PC-9 (cell line): ENCODE measurements at regions not wholly inside any gene's neighbourhood (a gene's known extent, or its start where the extent isn't known, plus 50 kb on each side); places are given as distances from the start of the nearest gene placed in this dataset.
"Not testable (repeated sequence)": the region's sequence is repeated elsewhere in the genome, so short reads cannot be mapped to it uniquely, and the experiment has no call there.

Experiments
- BruUV-seq: library from RNA; stranded (reverse); fragments of 400-500 nt; replicated peaks from 2 replicates; lab custom pipeline; 2021; lab: Mats Ljungman, UMichigan
- CTCF ChIA-PET: fragments of 300-600 bp; sonication (Branson Sonifier 250); formaldehyde crosslinking; loops from one replicate; lab custom pipeline; 2022; ENCODE audit warnings: antibody characterized with exemption; lab: Charles Lee
- POLR2A ChIA-PET: fragments of 300-600 bp; sonication (Branson Sonifier 250); formaldehyde crosslinking; loops from one replicate; lab custom pipeline; 2022; ENCODE audit warnings: antibody characterized with exemption; ENCODE audit not compliant: unreplicated experiment; lab: Charles Lee
- DNase-seq, 2 experiments: peaks; one replicate each; pipeline versions ENCODE4 v3.0.0 to v3.0.0-alpha.2; 2015 to 2022; ENCODE audit warnings: mixed read lengths in 1 of 2
- H2AFZ ChIP-seq: fragments of 200-600 bp; sonication (generic); 2 replicates; pipeline ENCODE4 v1.8.1; 2017; ENCODE audit warnings: antibody characterized with exemption
- H3F3A ChIP-seq: fragments of 200-600 bp; sonication (generic); 2 replicates; pipeline ENCODE4 v1.8.1; 2017; ENCODE audit warnings: antibody characterized with exemption, mild to moderate bottlenecking, low read depth; ENCODE audit not compliant: insufficient read depth
- H3K27ac ChIP-seq: fragments of 200-600 bp; sonication (generic); 2 replicates; pipeline ENCODE4 v1.6.1; 2016; ENCODE audit warnings: mixed run types
- H3K27me3 ChIP-seq: fragments of 200-600 bp; sonication (generic); 2 replicates; pipeline ENCODE4 v1.6.1; 2016; ENCODE audit warnings: low read depth, mixed run types; ENCODE audit not compliant: insufficient read depth
- H3K36me3 ChIP-seq: fragments of 200-600 bp; sonication (generic); 2 replicates; pipeline ENCODE4 v1.6.1; 2016; ENCODE audit warnings: low read depth, mixed run types
- H3K4me1 ChIP-seq: fragments of 200-600 bp; sonication (generic); replicated peaks from 2 replicates; pipeline ENCODE4 v1.6.1; 2016; ENCODE audit warnings: mixed run types; ENCODE audit not compliant: insufficient read depth
- H3K4me2 ChIP-seq: fragments of 200-600 bp; sonication (generic); 2 replicates; pipeline ENCODE4 v1.6.1; 2017; ENCODE audit warnings: mixed run types
- H3K4me3 ChIP-seq: fragments of 200-600 bp; sonication (generic); 2 replicates; pipeline ENCODE4 v1.6.1; 2016; ENCODE audit warnings: mixed run types
- H3K79me2 ChIP-seq: fragments of 200-600 bp; sonication (generic); 2 replicates; pipeline ENCODE4 v1.6.1; 2017; ENCODE audit warnings: low read depth, mixed run types
- H3K9me2 ChIP-seq: fragments of 200-600 bp; sonication (generic); 2 replicates; pipeline ENCODE4 v1.8.1; 2017; ENCODE audit warnings: mild to moderate bottlenecking; ENCODE audit not compliant: insufficient read depth
- H3K9me3 ChIP-seq: fragments of 200-600 bp; sonication (generic); 2 replicates; pipeline ENCODE4 v1.8.1; 2016; ENCODE audit warnings: low read depth; ENCODE audit not compliant: insufficient read depth
- H4K20me1 ChIP-seq: fragments of 200-600 bp; sonication (generic); 2 replicates; pipeline ENCODE4 v1.8.1; 2017; ENCODE audit not compliant: insufficient read depth
- intact Hi-C: fragments of 100-400 bp; cut with micrococcal nuclease; formaldehyde crosslinking; loops from one replicate; pipeline ENCODE4 v1.10.0; 2022; ENCODE audit not compliant: unreplicated experiment
- TF ChIP-seq, protein P1 (sequence below): fragments of 200-600 bp; sonication (generic); conservative IDR thresholded peaks from 2 replicates; pipeline ENCODE4 v1.6.1; 2017; ENCODE audit warnings: mixed run types, antibody characterized with exemption, mild to moderate bottlenecking, moderate library complexity

DNA sequence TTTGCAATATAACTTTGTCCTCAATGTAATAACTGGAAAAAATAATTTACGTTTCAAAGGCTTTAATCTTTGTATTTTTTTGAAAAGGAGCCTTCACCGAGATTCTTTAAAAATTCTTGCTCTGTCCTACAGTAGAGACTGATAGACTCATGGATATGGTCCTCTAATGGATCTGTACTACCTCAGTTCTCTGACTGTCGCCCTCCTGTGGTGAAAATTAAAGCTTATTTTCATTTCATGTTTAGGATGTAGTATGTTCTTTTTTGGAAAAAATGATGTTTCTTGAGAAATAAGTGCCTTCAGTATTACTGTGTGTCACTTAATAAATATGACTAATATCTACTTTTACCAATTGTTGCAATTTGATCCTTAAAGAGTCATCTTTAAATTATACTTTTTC lies 2681.5 kb upstream of the DEFB115 start:
- CTCF ChIA-PET, H3K36me3 ChIP-seq, H3K27ac ChIP-seq, H3K4me2 ChIP-seq, H3K4me1 ChIP-seq, DNase-seq, H4K20me1 ChIP-seq, BruUV-seq, H3K27me3 ChIP-seq, H3F3A ChIP-seq, H3K4me3 ChIP-seq, POLR2A ChIA-PET, H3K9me3 ChIP-seq, intact Hi-C loops, H3K9me2 ChIP-seq, H2AFZ ChIP-seq, H3K79me2 ChIP-seq: not testable (repeated sequence)
- TF ChIP-seq, protein P1, sequence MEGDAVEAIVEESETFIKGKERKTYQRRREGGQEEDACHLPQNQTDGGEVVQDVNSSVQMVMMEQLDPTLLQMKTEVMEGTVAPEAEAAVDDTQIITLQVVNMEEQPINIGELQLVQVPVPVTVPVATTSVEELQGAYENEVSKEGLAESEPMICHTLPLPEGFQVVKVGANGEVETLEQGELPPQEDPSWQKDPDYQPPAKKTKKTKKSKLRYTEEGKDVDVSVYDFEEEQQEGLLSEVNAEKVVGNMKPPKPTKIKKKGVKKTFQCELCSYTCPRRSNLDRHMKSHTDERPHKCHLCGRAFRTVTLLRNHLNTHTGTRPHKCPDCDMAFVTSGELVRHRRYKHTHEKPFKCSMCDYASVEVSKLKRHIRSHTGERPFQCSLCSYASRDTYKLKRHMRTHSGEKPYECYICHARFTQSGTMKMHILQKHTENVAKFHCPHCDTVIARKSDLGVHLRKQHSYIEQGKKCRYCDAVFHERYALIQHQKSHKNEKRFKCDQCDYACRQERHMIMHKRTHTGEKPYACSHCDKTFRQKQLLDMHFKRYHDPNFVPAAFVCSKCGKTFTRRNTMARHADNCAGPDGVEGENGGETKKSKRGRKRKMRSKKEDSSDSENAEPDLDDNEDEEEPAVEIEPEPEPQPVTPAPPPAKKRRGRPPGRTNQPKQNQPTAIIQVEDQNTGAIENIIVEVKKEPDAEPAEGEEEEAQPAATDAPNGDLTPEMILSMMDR: peak; percentile 61

DNA sequence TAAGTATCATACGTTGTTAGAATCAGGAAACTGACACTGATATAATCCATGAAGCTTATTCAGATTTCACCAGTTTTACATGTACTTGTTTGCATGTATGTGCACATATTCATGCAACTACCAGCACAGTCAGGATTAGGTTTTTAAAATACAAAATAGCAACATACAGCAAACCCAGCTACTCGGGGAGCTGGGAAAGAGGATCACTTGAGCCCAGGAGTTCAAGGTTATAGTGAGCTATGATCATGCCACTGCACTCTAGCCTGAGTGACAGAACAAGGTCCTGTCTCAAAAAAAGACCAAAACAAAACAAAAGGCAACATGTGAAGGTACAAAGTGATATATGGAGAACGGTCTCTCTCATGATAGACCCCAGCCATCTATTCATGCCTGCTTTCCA lies 2665.8 kb upstream of the DEFB115 start:
- DNase-seq, H3K4me2 ChIP-seq, BruUV-seq, CTCF ChIA-PET, intact Hi-C loops, H3K27ac ChIP-seq, H3K9me2 ChIP-seq, H4K20me1 ChIP-seq, H3K27me3 ChIP-seq, H3K4me3 ChIP-seq, H3K36me3 ChIP-seq, H3K4me1 ChIP-seq, H3F3A ChIP-seq, POLR2A ChIA-PET, H3K79me2 ChIP-seq, H2AFZ ChIP-seq, H3K9me3 ChIP-seq: not testable (repeated sequence)

DNA sequence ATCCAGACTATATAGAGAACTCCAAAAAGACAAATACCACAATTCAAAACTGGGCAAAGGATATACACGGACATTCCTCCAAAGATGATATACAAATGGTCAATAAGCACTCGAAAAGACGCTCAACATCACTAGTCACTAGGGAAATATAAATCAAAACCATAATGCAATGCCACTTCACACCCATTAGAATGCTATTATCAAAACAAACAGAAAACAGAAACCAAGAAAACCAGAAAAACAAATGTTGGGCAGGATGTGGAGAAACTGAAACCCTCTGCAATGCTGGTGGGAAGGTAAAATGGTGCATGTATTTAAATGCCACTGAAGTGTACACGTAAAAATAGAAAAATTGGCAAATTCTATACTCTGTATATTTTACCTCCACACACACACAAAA lies 2664.1 kb upstream of the DEFB115 start:
- H3K79me2 ChIP-seq, H3K4me2 ChIP-seq, H3F3A ChIP-seq, H3K9me2 ChIP-seq, H3K27me3 ChIP-seq, H3K4me1 ChIP-seq, intact Hi-C loops, H3K4me3 ChIP-seq, CTCF ChIA-PET, DNase-seq, POLR2A ChIA-PET, H3K9me3 ChIP-seq, H3K27ac ChIP-seq, H3K36me3 ChIP-seq, H2AFZ ChIP-seq, BruUV-seq, H4K20me1 ChIP-seq: not testable (repeated sequence)

DNA sequence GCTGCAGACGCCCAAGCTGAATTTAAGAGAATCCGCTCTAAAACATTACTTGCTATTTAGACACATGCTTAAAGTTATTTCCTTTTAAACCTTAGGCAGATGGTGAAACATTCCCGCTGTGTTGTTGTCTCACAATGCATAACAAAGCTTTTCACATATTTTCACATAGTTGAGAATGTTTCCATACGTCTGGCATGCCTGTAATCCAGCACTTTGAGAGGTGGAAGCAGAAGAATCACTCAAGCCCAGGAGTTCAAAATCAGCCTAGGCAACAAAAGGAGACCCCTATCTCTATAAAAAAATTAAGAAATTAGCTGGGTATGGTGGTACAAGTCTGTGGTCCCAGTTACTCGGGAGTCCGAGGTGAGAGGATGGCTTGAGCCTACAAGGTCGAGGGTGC lies 2663.0 kb upstream of the DEFB115 start:
- H3F3A ChIP-seq, intact Hi-C loops, H3K27ac ChIP-seq, H3K4me1 ChIP-seq, H3K9me3 ChIP-seq, H3K4me2 ChIP-seq, CTCF ChIA-PET, H3K4me3 ChIP-seq, POLR2A ChIA-PET, H3K36me3 ChIP-seq, H3K9me2 ChIP-seq, H3K27me3 ChIP-seq, H2AFZ ChIP-seq, BruUV-seq, H4K20me1 ChIP-seq, H3K79me2 ChIP-seq, DNase-seq: not testable (repeated sequence)

DNA sequence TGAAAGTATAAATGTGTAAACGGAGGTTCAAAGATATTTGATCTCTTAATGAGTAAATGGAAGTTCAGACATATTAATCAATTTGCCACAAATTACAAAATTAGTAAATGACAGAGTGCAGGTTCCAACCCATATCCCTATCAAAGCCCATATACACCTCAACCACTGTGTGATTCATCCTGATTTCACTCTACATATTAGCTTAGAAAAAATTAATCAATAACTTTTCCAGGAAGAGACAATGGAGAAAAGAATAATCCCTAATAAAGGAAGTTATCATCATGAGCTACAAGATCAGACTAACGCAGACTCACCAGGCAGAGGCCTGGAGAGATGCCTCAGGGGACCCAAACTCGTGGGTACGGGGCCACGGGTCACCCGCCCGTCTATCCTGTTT lies 2655.5 kb upstream of the DEFB115 start:
- DNase-seq, H3K9me3 ChIP-seq, H3K36me3 ChIP-seq, H3K4me1 ChIP-seq, H3K79me2 ChIP-seq, H3F3A ChIP-seq, POLR2A ChIA-PET, H4K20me1 ChIP-seq, H3K9me2 ChIP-seq, H3K27me3 ChIP-seq, H3K27ac ChIP-seq, intact Hi-C loops, CTCF ChIA-PET: not testable (repeated sequence)
- Histone ChIP-seq H3K4me3 (peak overlapping the region; percentile 60), H3K4me2 (peak overlapping the region; percentile 65), H2AFZ (peak overlapping the region; percentile 80)
- TSS peak; percentile 79 for BruUV-seq

DNA sequence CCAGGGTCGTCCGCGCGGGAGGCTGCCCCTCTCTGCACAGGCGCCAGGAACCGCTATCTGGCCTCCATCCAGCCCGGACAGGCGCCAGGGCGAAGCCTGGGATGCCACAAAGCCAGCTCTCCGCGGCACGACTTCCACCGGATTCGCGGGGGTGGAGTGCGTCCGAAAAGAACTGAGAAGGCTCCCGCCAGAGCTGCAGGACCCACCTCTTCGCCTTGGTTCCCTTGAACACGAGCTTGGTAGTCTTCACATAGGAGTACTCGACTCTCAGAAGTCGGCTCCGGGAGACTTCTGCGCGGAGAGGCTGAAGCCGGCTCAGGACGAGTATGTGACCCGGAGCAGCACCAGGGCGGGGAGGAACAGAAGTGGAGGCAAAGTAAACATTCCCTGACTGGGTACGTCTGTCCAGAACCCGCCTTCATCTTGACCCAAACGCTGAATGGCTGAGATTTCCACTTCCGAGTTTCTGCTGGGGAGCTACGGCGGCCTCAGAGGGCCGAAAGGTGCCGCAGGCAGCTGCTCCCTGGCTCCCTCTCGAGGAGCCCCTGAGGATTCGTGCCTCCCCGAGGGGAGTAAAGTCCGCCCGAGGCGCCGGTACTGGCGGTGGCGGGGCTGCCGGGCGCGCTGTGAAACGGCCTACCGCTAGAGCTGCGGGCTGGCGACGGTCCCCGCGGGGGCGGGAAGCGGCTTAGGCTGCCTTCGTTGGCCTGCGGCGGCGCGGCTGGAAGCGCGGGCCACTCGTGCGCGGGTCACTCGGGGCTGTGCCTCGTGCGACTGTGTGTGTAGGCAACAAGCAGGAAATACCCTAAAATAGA lies 2654.9 kb upstream of the DEFB115 start:
- H4K20me1 ChIP-seq, H3K36me3 ChIP-seq, CTCF ChIA-PET, H3K9me2 ChIP-seq, H3K4me1 ChIP-seq, H3K79me2 ChIP-seq, intact Hi-C loops, H3F3A ChIP-seq, H3K27me3 ChIP-seq, H3K9me3 ChIP-seq, BruUV-seq, H3K27ac ChIP-seq: not testable (repeated sequence)
- Histone ChIP-seq H2AFZ (peak overlapping the region; percentile 80), H3K4me3 (peak overlapping the region; percentile 60), H3K4me2 (peak overlapping the region; percentile 65)
- DNase-seq: peak; percentile 83
- POLR2A ChIA-PET: interaction anchor here (0.5 kb wide), 1 partner anchor 40 kb away, joined by 6 read pairs; no protein-coding TSS in a partner anchor

DNA sequence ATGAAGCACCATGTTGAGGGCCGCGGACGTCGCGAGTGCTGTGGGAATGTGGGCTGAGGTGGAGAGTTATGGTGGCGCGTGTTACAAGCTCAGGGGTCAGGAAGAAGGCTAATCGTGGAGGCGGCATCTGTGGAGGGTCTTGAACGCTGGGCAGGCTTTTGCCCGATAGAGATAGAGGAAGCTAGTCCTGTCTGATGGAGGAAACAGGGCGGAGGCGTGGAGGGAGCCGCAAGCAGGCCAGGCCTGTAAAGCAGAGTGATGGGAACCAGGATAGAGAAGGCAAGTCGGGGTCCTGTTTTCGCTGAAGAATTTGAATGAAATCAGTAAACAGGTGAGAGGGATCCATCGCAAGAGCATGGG lies 2654.3 kb upstream of the DEFB115 start:
- H3K4me3 ChIP-seq: peak overlapping the region; percentile 60; the same call in 1 of the 2 replicates
- intact Hi-C loops, CTCF ChIA-PET, H3K9me2 ChIP-seq, H3K79me2 ChIP-seq, BruUV-seq, H3F3A ChIP-seq, POLR2A ChIA-PET, H3K9me3 ChIP-seq, DNase-seq, H3K36me3 ChIP-seq, H3K4me1 ChIP-seq, H4K20me1 ChIP-seq, H3K27ac ChIP-seq, H3K27me3 ChIP-seq: not testable (repeated sequence)
- H3K4me2 ChIP-seq: peak overlapping the region; percentile 60
- H2AFZ ChIP-seq: peak overlapping the region; percentile 75; the same call in 1 of the 2 replicates
